Left ventricle myocardium inferior (tissue), 1 donor: ENCODE measurements at regions not wholly inside any gene's neighbourhood (a gene's known extent, or its start where the extent isn't known, plus 50 kb on each side); places are given as distances from the start of the nearest gene placed in this dataset.

Source experiments
- DNase-seq: peaks from one replicate; pipeline ENCODE4 v3.0.0-alpha.2; 2020
- H3K27ac ChIP-seq: fragments of 200-600 bp; replicated peaks from 2 replicates; pipeline ENCODE4 v1.8.0; 2021
- H3K27me3 ChIP-seq: fragments of 200-600 bp; 2 replicates; pipeline ENCODE4 v1.8.0; 2021; ENCODE audit warnings: low read depth
- H3K36me3 ChIP-seq: fragments of 200-600 bp; 2 replicates; pipeline ENCODE4 v1.8.0; 2021
- H3K4me1 ChIP-seq: fragments of 200-600 bp; 2 replicates; pipeline ENCODE4 v1.8.0; 2021
- H3K4me3 ChIP-seq: fragments of 200-600 bp; 2 replicates; pipeline ENCODE4 v1.8.0; 2021; ENCODE audit warnings: mild to moderate bottlenecking, moderate library complexity
- H3K9me3 ChIP-seq: fragments of 200-600 bp; replicated peaks from 2 replicates; pipeline ENCODE4 v1.8.0; 2021
- intact Hi-C: fragments of 100-400 bp; cut with micrococcal nuclease; formaldehyde crosslinking; loops from one replicate; pipeline ENCODE4 v1.11.0; 2022
- TF ChIP-seq, protein P1 (sequence below): fragments of 200-600 bp; IDR thresholded peaks from 2 replicates; pipeline ENCODE4 v1.8.0; 2021; ENCODE audit warnings: antibody characterized with exemption, mild to moderate bottlenecking, borderline replicate concordance
- donor health status: DM: no; HTN: yes; CAD: no; lungs with severe emphysema.

DNA sequence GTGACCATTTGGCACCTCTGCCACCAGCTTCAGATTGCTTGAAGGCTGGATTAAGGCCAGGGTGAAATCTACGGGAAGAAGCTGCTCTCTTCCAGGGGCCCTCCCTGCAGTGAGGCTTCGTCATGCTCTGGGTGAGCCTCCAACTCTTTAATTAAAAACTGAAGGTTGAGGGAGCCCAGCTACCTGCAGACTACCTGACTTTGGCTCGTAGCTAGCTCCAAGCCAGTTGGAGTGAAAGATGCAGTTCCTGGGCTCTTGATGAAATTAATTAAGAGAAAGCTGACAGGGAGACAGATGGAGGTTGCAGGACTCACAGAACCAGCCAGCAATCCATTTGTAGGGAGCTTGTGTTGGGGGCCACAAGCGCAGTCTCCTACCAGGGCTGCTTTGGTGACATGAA, 168.5 kb upstream of the SFSWAP start:
- Histone ChIP-seq H3K4me3 (no peak overlapping the region), H3K36me3 (no peaks in the 10 kb centered on the region), H3K9me3 (peaks cover 10% of the 10 kb centered on the region), H3K4me1 (no peaks in the 10 kb centered on the region), H3K27ac (no peak overlapping the region), H3K27me3 (peaks cover 71% of the 10 kb centered on the region)
- no peak for DNase-seq
- TF ChIP-seq, protein P1, sequence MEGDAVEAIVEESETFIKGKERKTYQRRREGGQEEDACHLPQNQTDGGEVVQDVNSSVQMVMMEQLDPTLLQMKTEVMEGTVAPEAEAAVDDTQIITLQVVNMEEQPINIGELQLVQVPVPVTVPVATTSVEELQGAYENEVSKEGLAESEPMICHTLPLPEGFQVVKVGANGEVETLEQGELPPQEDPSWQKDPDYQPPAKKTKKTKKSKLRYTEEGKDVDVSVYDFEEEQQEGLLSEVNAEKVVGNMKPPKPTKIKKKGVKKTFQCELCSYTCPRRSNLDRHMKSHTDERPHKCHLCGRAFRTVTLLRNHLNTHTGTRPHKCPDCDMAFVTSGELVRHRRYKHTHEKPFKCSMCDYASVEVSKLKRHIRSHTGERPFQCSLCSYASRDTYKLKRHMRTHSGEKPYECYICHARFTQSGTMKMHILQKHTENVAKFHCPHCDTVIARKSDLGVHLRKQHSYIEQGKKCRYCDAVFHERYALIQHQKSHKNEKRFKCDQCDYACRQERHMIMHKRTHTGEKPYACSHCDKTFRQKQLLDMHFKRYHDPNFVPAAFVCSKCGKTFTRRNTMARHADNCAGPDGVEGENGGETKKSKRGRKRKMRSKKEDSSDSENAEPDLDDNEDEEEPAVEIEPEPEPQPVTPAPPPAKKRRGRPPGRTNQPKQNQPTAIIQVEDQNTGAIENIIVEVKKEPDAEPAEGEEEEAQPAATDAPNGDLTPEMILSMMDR = no peak
- intact Hi-C loops = no loop called here

- H3K27ac ChIP-seq = no peak overlapping the region
- intact Hi-C loops = no loop called here
- TF ChIP-seq, protein P1 = no peak
- peaks cover 10% of the 10 kb centered on the region for H3K9me3 ChIP-seq
- H3K4me3 ChIP-seq = no peak overlapping the region
- H3K36me3 ChIP-seq = no peaks in the 10 kb centered on the region
- peaks cover 75% of the 10 kb centered on the region for H3K27me3 ChIP-seq
- no peak for DNase-seq
- no peaks in the 10 kb centered on the region for H3K4me1 ChIP-seq
Measured at GRCh38 chr12:131543040-131543439, 167.8 kb upstream of the SFSWAP start.

- H3K27me3 ChIP-seq = peaks cover 89% of the 10 kb centered on the region
- intact Hi-C loops = no loop called here
Measured at GRCh38 chr12:131547555-131547954, 163.3 kb upstream of the SFSWAP start.

GRCh38 chr12:131550121-131550520, 160.8 kb upstream of the SFSWAP start:
- TF ChIP-seq, protein P1 = no peak
- Histone ChIP-seq H3K36me3 (no peaks in the 10 kb centered on the region), H3K4me1 (no peaks in the 10 kb centered on the region), H3K27ac (no peak overlapping the region), H3K9me3 (peaks cover 3% of the 10 kb centered on the region), H3K4me3 (no peak overlapping the region), H3K27me3 (peaks cover 82% of the 10 kb centered on the region)
- intact Hi-C loops = no loop called here
- no peak for DNase-seq

More at GRCh38 chr12:131547555-131547954, 163.3 kb upstream of the SFSWAP start:
- H3K4me1 ChIP-seq = no peaks in the 10 kb centered on the region
- H3K4me3 ChIP-seq = no peak overlapping the region
- no peak overlapping the region for H3K27ac ChIP-seq
- no peaks in the 10 kb centered on the region for H3K36me3 ChIP-seq
- peaks cover 10% of the 10 kb centered on the region for H3K9me3 ChIP-seq
- DNase-seq = no peak
- TF ChIP-seq, protein P1 = no peak

DNA sequence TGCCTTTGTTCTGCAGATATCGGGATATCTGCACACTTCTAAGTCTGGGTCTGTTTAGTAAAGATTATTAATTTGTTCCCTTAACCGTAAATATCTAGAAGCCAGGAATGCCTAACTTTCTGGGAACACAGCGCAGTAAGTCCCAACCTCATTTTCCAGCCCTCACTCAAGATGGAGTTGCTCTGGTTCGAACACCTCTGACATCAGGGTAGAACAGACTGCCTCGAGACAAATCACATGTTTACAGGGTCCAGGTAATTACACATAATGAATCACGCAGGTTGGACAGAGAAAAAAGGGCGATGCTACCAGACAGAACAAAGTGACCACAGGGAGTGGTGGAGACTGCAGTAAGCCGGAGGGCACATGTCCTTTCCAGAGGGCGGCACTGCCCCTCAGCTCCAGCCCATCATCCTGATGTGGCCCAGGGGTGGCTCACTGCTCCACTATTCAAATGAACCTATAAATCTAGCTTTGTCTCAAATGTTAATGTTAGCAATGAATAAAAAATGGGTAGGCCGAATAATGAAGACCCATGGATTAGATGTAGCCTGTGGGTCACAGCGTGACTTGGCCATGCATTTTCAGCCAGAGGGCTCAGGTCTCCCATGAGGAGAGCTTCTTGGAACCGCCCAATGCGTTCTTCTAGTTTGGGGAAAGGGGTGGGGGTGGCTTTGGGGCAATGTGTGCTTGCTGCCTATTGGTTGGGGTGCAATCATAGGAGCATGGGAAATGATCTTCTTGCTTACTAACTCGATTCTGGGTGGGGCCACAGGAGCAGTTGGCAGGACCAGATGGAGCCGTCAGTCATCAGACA, 159.0 kb upstream of the SFSWAP start:
- Histone ChIP-seq H3K4me3 (no peak overlapping the region), H3K36me3 (no peaks in the 10 kb centered on the region), H3K27me3 (peaks cover 83% of the 10 kb centered on the region), H3K27ac (no peak overlapping the region), H3K9me3 (no peaks in the 10 kb centered on the region), H3K4me1 (no peaks in the 10 kb centered on the region)
- no peak for DNase-seq
- intact Hi-C loops = no loop called here
- TF ChIP-seq, protein P1 = no peak
